Gastroesophageal sphincter (tissue), 3 donors: ENCODE measurements at regions not wholly inside any gene's neighbourhood (a gene's known extent, or its start where the extent isn't known, plus 50 kb on each side); places are given as distances from the start of the nearest gene placed in this dataset.

Experiments
- EP300 ChIP-seq: sonication (generic); formaldehyde crosslinking; IDR thresholded peaks from one replicate; pipeline ENCODE4 v1.6.1; 2017; ENCODE audit warnings: antibody characterized with exemption, mild to moderate bottlenecking
- POLR2A ChIP-seq, 2 donors: fragments of 450-650 bp; IDR thresholded peaks; one replicate each; pipeline ENCODE4 v1.6.1; 2017; ENCODE audit warnings: antibody characterized with exemption in 2 of 2, mild to moderate bottlenecking in 2 of 2, moderate library complexity in 1 of 2
- POLR2AphosphoS5 ChIP-seq: sonication (generic); formaldehyde crosslinking; IDR thresholded peaks from one replicate; pipeline ENCODE4 v1.6.1; 2017; ENCODE audit warnings: antibody characterized with exemption
- TF ChIP-seq, protein P1 (sequence below), 4 experiments: fragments of 200-600 bp in 2 of 4; fragments of 450-650 bp in 2 of 4; sonication (generic) in 1 of 4; IDR thresholded peaks; one replicate each; pipeline ENCODE4 v1.5.1; 2017 to 2019; ENCODE audit warnings: antibody characterized with exemption in 4 of 4, mild to moderate bottlenecking in 2 of 4, moderate library complexity in 2 of 4

- TF ChIP-seq, protein P1, sequence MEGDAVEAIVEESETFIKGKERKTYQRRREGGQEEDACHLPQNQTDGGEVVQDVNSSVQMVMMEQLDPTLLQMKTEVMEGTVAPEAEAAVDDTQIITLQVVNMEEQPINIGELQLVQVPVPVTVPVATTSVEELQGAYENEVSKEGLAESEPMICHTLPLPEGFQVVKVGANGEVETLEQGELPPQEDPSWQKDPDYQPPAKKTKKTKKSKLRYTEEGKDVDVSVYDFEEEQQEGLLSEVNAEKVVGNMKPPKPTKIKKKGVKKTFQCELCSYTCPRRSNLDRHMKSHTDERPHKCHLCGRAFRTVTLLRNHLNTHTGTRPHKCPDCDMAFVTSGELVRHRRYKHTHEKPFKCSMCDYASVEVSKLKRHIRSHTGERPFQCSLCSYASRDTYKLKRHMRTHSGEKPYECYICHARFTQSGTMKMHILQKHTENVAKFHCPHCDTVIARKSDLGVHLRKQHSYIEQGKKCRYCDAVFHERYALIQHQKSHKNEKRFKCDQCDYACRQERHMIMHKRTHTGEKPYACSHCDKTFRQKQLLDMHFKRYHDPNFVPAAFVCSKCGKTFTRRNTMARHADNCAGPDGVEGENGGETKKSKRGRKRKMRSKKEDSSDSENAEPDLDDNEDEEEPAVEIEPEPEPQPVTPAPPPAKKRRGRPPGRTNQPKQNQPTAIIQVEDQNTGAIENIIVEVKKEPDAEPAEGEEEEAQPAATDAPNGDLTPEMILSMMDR (IDR thresholded peaks at IDR 0.05) = no peak
- TF ChIP-seq EP300 = no peak
- TF ChIP-seq POLR2AphosphoS5 = no peak
- TF ChIP-seq POLR2A (IDR thresholded peaks at IDR 0.05) = no peak
These were observed 284.7 kb upstream of the BRINP3 start for GRCh38 chr1:190762325-190762724.
